HG03280 (cell line): ENCODE measurements at regions not wholly inside any gene's neighbourhood (a gene's known extent, or its start where the extent isn't known, plus 50 kb on each side); places are given as distances from the start of the nearest gene placed in this dataset.
"Not testable (repeated sequence)": the region's sequence is repeated elsewhere in the genome, so short reads cannot be mapped to it uniquely, and the experiment has no call there.

Experiments
- ATAC-seq: cut with Tn5 transposase; IDR thresholded peaks from one replicate; pipeline ENCODE4 v1.9.1; 2021; ENCODE audit warnings: mild to moderate bottlenecking, moderate library complexity; ENCODE audit not compliant: unreplicated experiment

DNA sequence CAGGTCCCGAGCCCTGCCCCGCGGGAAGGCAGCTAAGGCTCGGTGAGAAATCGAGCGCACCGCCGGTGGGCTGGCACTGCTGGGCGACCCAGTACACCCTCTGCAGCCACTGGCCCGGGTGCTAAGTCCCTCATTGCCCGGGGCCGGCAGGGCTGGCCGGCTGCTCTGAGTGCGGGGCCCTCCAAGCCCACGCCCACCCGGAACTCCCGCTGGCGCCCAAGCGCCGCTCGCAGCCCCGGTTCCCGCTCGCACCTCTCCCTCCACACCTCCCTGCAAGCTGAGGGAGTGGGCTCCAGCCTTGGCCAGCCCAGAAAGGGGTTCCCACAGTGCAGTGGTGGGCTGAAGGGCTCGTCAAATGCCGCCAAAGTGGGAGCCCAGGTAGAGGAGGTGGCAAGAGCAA is 63.2 kb upstream of the IER3 start:
- ATAC-seq: not testable (repeated sequence)

DNA sequence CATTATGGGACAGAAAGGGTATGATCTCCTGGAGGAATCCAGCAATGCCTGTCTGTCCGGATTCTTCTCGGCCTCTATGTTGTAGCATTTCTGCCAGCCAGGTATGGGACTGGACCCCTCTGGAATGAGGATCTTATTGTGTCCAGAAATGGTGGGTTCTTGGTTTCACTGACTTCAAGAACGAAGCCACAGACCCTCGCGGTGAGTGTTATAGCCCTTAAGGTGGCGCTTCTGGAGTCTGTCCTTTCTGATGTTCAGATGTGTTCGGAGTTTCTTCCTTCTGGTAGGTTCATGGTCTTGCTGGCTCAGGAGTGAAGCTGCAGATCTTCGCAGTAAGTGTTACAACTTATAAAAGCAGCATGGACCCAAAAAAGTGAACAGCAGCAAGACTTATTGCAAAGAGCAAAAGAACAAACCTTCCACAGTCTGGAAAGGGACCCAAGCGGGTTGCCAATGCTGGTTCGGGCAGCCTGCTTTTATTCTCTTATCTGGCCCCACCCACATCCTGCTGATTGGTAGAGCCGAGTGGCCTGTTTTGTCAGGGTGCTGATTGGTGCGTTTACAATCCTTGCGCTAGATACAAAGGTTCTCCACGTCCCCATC is 62.3 kb upstream of the IER3 start:
- no peak for ATAC-seq

DNA sequence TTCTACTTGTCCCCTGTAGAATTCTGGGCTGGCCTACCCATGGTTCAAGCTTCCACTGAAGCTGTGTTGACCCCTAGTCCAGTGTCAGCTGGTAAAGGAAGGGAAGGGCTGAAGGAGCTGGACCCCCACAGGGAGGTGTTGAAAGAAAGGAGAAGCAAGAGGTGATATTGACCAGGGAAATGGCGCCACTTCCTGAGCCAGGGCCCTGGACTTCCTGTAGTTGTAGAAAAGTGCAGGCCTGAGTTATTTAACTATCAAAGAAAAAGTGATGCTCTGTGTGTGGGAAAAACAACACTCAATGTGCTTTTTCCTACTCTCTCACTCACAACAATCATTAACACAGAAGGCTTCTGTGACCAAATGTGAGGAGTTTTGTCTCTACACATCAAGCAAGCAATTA is 60.0 kb upstream of the IER3 start:
- ATAC-seq: no peak

DNA sequence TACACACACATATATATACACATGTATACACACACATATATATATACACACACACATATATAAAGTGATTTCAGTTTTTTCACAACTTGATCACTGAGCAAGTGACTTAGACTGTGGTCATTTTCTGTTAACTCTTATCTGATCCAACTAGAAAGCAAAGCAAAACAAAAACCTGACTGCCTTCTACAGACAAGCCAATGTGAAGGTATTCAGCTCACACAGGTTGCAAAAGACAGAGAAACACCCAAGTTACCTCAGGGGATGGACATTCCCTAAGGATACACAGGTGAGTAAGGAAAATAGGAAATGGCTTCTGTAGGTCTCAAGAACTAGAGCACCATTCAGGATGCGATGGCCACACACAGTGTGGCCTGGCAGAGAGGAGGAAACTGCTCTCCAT is 58.4 kb upstream of the IER3 start:
- no peak for ATAC-seq

DNA sequence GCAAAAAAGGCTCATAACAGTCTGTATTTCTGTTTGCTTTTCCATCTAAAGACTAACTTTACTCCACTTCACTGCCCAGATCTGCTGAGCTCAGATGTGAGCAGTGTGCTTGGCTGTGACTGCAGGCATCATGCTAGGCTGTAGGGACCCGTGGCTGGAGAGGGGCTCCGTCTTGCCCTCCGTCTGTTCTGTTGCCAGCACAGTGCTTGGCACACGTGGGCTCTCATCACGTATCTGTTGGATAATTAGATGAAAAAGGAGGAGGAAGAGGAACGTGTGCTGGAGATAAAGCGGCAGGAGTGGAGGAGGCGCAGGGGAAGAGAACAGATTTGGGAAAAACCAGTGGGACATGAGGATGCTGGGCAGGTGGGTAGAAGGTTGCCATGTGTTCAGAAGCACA is 57.6 kb upstream of the IER3 start:
- no peak for ATAC-seq

DNA sequence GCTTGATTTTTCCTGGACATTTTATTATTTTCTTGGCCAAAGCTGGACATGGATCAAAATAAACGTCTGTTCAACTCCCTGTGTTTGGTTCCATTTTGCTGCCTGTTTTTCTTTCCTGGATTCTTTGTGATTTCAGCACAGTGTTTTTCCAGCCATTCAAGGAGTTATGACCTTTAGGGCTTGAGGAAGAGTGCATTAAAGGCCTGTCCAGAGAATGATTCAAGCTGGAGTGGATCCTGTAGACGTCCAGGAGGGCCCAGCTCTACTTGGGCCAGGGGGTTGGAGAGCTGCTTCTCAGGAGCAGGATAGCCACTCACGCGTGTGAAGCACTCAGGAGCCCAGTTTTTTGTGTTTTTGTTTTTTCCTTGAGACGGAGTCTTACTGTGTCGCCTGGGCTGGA is 56.5 kb upstream of the IER3 start:
- ATAC-seq: no peak

DNA sequence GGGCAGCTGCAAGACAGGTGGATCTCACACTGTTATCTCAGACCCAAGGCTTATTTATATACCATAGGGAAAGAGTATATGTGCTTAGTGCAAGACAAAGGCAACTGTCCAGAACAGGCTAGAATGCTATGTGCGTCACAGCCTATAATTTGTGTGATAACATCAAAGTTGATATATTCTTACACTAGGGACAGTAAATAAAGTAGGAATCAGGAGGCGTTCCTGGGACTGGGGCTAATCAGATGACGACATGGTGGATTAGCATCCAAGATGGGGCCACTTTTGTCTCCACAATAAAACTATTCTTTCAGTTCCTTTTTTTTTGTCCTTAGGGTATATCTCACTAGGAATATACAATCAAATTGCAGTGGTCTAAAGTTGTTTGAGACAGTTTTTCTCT is 54.9 kb upstream of the IER3 start:
- no peak for ATAC-seq

DNA sequence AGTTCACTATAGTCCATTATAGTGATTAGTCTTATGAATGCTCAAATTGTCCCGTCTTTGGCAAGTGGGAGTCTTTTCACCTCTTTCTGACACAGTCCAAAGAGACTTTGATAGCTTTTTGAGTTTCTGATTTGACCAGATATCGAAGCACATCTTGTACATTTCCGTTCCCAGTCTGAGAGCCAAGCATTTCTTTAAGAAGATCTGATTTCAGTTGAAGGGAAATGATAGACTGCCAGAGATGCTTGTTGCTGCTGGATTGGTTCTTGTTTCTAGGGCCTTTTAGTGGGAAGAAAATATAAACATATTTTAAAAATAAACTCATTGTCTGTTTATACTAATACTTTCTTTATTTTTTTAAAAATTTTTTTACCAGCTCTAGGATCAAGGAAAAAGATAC is 54.1 kb upstream of the IER3 start:
- no peak for ATAC-seq

DNA sequence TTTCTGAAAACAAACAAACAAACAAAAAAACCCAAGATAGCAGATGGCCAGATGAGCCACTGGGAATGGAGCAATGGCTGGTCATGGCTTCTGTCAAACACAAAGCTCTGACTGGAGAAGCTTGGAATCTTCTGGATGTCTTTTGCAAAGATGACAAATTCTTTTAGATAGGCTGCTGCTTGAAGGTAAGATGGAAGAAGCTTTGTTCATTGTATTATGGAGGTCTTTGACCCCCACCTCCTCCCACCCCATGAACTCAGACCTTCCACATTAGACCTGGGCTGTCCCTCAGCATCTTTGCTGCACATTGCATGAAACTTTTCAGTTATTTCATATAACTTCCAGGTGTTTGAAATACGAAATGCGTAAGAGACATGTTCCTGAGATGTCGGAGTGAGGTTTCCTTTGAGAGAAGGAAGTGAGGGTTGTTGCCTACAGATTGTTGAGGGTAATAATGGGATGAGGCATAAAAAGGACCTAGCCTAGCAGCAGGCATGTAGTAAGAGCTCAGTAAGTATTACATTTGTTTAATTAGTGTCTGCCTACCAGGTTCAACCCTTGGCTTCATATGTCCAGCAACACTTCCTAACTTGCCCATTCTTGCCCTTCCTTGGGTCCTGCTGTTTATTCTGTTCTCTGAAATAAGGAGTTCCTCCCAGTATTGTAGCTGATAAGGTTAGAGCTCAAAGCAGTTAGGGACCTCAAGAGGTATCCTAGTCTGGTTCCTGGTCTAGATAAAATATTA is 51.4 kb upstream of the IER3 start:
- ATAC-seq: no peak
